ENCODE measurements at regions not wholly inside any gene's neighbourhood (a gene's known extent, or its start where the extent isn't known, plus 50 kb on each side); places are given as distances from the start of the nearest gene placed in this dataset.

- H3K4me2 ChIP-seq (replicated peaks; ENCODE audit: extremely low read depth, low read length, poor library complexity, severe bottlenecking): peak overlapping the region; percentile 44
- peaks cover 0 to 2% (median 0%) of the 10 kb centered on the region in 7 donors for H3K9me3 Mint-ChIP-seq
- peak; percentile 40 to 70 (median 44) for DNase-seq
- H3K27me3 Mint-ChIP-seq (ENCODE audit: low read depth in 3 of 3): peaks cover 0 to 2% (median 0%) of the 10 kb centered on the region in 3 donors
- intact Hi-C loops (cut with micrococcal nuclease): loop anchor here (5.0 to 10.0 kb wide), 3 partner anchors 48 to 626 kb away; no protein-coding TSS in a partner anchor
- H3K27me3 ChIP-seq (ENCODE audit: control insufficient read depth in 2 of 2, insufficient read depth in 2 of 2, low read length in 2 of 2): no peaks in the 10 kb centered on the region
- peaks cover 36% of the 10 kb centered on the region for H3K4me1 Mint-ChIP-seq
- H3K36me3 ChIP-seq (replicated peaks in 1 of 2; ENCODE audit: control insufficient read depth in 1 of 2, insufficient read depth in 2 of 2, low read length in 2 of 2): no peaks in the 10 kb centered on the region
- peak overlapping the region in 1 of 2 donors; percentile 51 for H3K4me3 Mint-ChIP-seq
- no peak overlapping the region for H2AFZ ChIP-seq (ENCODE audit: insufficient read depth, low read depth, low read length, poor library complexity, severe bottlenecking)
- no peaks in the 10 kb centered on the region for H3K79me2 ChIP-seq (ENCODE audit: insufficient read depth, low read length)
- peak overlapping the region; percentile 22 for H3K9ac ChIP-seq (ENCODE audit: insufficient read depth, low read length, poor library complexity, severe bottlenecking)
- H3K4me3 ChIP-seq (replicated peaks in 1 of 3; ENCODE audit: low read depth in 2 of 3, low read length in 3 of 3): peak overlapping the region in 1 of 3 experiments; percentile 27
- WGBS (ENCODE audit: insufficient coverage): 77% methylated on average over 6 of the region's 6 CpGs
- TF ChIP-seq CTCF (IDR thresholded peaks at IDR 0.05): no peak
- H3K36me3 Mint-ChIP-seq: peaks cover 0 to 2% of the 10 kb centered on the region in 2 donors
- H4K20me1 ChIP-seq (ENCODE audit: insufficient read depth, low read length): no peaks in the 10 kb centered on the region
- H3K9me3 ChIP-seq (replicated peaks in 1 of 2; ENCODE audit: control insufficient read depth in 1 of 2, insufficient read depth in 1 of 2, low read length in 2 of 2): no peaks in the 10 kb centered on the region
- H3K27ac ChIP-seq (ENCODE audit: low read depth in 1 of 2, low read length in 2 of 2): peak overlapping the region; percentile 89 to 95
- peak overlapping the region; percentile 90 to 97 (median 91) for H3K27ac Mint-ChIP-seq
- peaks cover 39 to 47% of the 10 kb centered on the region in 2 donors for H3K4me1 ChIP-seq (ENCODE audit: control insufficient read depth in 1 of 2, insufficient read depth in 2 of 2, low read length in 2 of 2)
Observed at GRCh38 chr4:11488657-11489452, 60.2 kb upstream of the HS3ST1 start.

GRCh38 chr4:11487868-11488544 is 59.3 kb upstream of the HS3ST1 start:
- 0% methylated on average over 1 of the region's 3 CpGs for WGBS (ENCODE audit: insufficient coverage)
- peaks cover 0 to 2% of the 10 kb centered on the region in 2 donors for H3K36me3 Mint-ChIP-seq
- H3K4me3 Mint-ChIP-seq: no peak overlapping the region

More at GRCh38 chr4:11487868-11488544, 59.3 kb upstream of the HS3ST1 start:
- Histone ChIP-seq H3K79me2 (ENCODE audit: insufficient read depth, low read length) (no peaks in the 10 kb centered on the region), H3K27ac (ENCODE audit: low read depth in 1 of 2, low read length in 2 of 2) (peak overlapping the region in 1 of 2 donors; percentile 95), H3K9ac (ENCODE audit: insufficient read depth, low read length, poor library complexity, severe bottlenecking) (no peak overlapping the region), H3K4me3 (replicated peaks in 1 of 3; ENCODE audit: low read depth in 2 of 3, low read length in 3 of 3) (peak overlapping the region in 1 of 3 experiments; percentile 6), H4K20me1 (ENCODE audit: insufficient read depth, low read length) (no peaks in the 10 kb centered on the region), H3K9me3 (replicated peaks in 1 of 2; ENCODE audit: control insufficient read depth in 1 of 2, insufficient read depth in 1 of 2, low read length in 2 of 2) (no peaks in the 10 kb centered on the region), H3K4me2 (replicated peaks; ENCODE audit: extremely low read depth, low read length, poor library complexity, severe bottlenecking) (peak overlapping the region; percentile 8), H2AFZ (ENCODE audit: insufficient read depth, low read depth, low read length, poor library complexity, severe bottlenecking) (no peak overlapping the region), H3K27me3 (ENCODE audit: control insufficient read depth in 2 of 2, insufficient read depth in 2 of 2, low read length in 2 of 2) (no peaks in the 10 kb centered on the region), H3K36me3 (replicated peaks in 1 of 2; ENCODE audit: control insufficient read depth in 1 of 2, insufficient read depth in 2 of 2, low read length in 2 of 2) (no peaks in the 10 kb centered on the region), H3K4me1 (ENCODE audit: control insufficient read depth in 1 of 2, insufficient read depth in 2 of 2, low read length in 2 of 2) (peaks cover 42 to 55% of the 10 kb centered on the region in 2 donors)
- Mint-ChIP-seq H3K27me3 (ENCODE audit: low read depth in 3 of 3) (peaks cover 0 to 2% (median 0%) of the 10 kb centered on the region in 3 donors), H3K4me1 (peaks cover 40% of the 10 kb centered on the region), H3K27ac (peak overlapping the region; percentile 41 to 97 (median 88)), H3K9me3 (peaks cover 0 to 2% (median 0%) of the 10 kb centered on the region in 7 donors)
- no peak for TF ChIP-seq CTCF (IDR thresholded peaks at IDR 0.05)
- peak; percentile 61 to 63 (median 61) for DNase-seq
- intact Hi-C loops (cut with micrococcal nuclease): loop anchor here (5.0 to 10.0 kb wide), 3 partner anchors 49 to 627 kb away; no protein-coding TSS in a partner anchor
